ENCODE measurements at regions not wholly inside any gene's neighbourhood (a gene's known extent, or its start where the extent isn't known, plus 50 kb on each side); places are given as distances from the start of the nearest gene placed in this dataset.

- H3T11ph ChIP-seq (ENCODE audit: low read length), result no peak overlapping the region
- no peaks in the 10 kb centered on the region for H3K27me3 ChIP-seq (ENCODE audit: insufficient read depth, low read length)
- H3K9me3 ChIP-seq (ENCODE audit: control insufficient read depth, low read depth, low read length), result no peaks in the 10 kb centered on the region
- no peak overlapping the region for H2BK15ac ChIP-seq (ENCODE audit: low read depth, low read length)
- H3K4me1 ChIP-seq (ENCODE audit: insufficient read depth, low read length), result 0 out of 2 replicates have a peak, but pooled peaks cover 2% of the 10 kb centered on the region
- no peak for DNase-seq
- H3K9ac ChIP-seq (ENCODE audit: extremely low read depth, insufficient read length, low read length), result no peak overlapping the region
- H3K79me2 ChIP-seq (ENCODE audit: insufficient read depth, low read length), result 0 out of 2 replicates have a peak, but pooled peaks cover 1% of the 10 kb centered on the region
- H2BK20ac ChIP-seq (ENCODE audit: low read depth, low read length, poor library complexity, severe bottlenecking), result no peak overlapping the region
- H4K5ac ChIP-seq (ENCODE audit: insufficient read length, low read depth, low read length), result no peak overlapping the region
- no peak overlapping the region for H3K14ac ChIP-seq (ENCODE audit: insufficient read depth, low read length)
- H2BK5ac ChIP-seq (ENCODE audit: insufficient read length, low read length), result no peak overlapping the region
- H3K56ac ChIP-seq (ENCODE audit: insufficient read length, low read depth, low read length), result no peak overlapping the region
- Mint-ChIP-seq H3K9me3 (no peaks in the 10 kb centered on the region; a peak in 1 of 5 replicates), H3K4me3 (no peak overlapping the region), H3K36me3 (ENCODE audit: insufficient read depth in 1 of 3, low read depth in 3 of 3) (no peaks in the 10 kb centered on the region), H3K4me1 (peaks cover 9 to 13% of the 10 kb centered on the region in 2 experiments), H3K27me3 (ENCODE audit: low read depth) (no peaks in the 10 kb centered on the region; the same call in 1 of the 2 replicates), H3K27ac (no peak overlapping the region; a peak in 1 of 7 replicates)
- no peak overlapping the region for H2AK5ac ChIP-seq (ENCODE audit: insufficient read length, low read length)
- H3K79me1 ChIP-seq (ENCODE audit: insufficient read depth, low read depth, low read length, poor library complexity, severe bottlenecking), result no peaks in the 10 kb centered on the region
- H3K18ac ChIP-seq (ENCODE audit: insufficient read length, low read depth, low read length), result no peak overlapping the region
- H4K91ac ChIP-seq (ENCODE audit: insufficient read length, low read depth, low read length), result no peak overlapping the region
- no peak overlapping the region for H3K4me2 ChIP-seq (ENCODE audit: insufficient read depth, insufficient read length, low read length)
- H2BK12ac ChIP-seq (ENCODE audit: insufficient read length, low read depth, low read length), result no peak overlapping the region
- no peak overlapping the region for H3K27ac ChIP-seq (ENCODE audit: insufficient read length, low read depth, low read length)
- no CpG with 5 or more reads among the region's 5 CpGs for WGBS (ENCODE audit: extremely low coverage, insufficient read length, low lambda C conversion rate)
- no peak overlapping the region for H3K4ac ChIP-seq (ENCODE audit: low read depth, low read length)
- H3K23ac ChIP-seq (ENCODE audit: insufficient read length, low read depth, low read length), result no peak overlapping the region
- no peaks in the 10 kb centered on the region for H3K23me2 ChIP-seq (ENCODE audit: insufficient read length, low read depth, low read length, poor library complexity, severe bottlenecking)
- H2AFZ ChIP-seq (ENCODE audit: low read length), result no peak overlapping the region
- no peak for TF ChIP-seq CTCF (conservative IDR thresholded peaks at IDR 0.05)
- H4K8ac ChIP-seq (replicated peaks; ENCODE audit: insufficient read length, low read depth, low read length), result no peak overlapping the region
- H4K20me1 ChIP-seq (ENCODE audit: control insufficient read depth, insufficient read depth, insufficient read length), result no peaks in the 10 kb centered on the region
- no peak overlapping the region for H2BK120ac ChIP-seq (ENCODE audit: low read depth, low read length, poor library complexity, severe bottlenecking)
These were observed 184.9 kb upstream of the NFIB start for GRCh38 chr9:14498824-14499223.
